ENCODE measurements at regions not wholly inside any gene's neighbourhood (a gene's known extent, or its start where the extent isn't known, plus 50 kb on each side); places are given as distances from the start of the nearest gene placed in this dataset.

DNA sequence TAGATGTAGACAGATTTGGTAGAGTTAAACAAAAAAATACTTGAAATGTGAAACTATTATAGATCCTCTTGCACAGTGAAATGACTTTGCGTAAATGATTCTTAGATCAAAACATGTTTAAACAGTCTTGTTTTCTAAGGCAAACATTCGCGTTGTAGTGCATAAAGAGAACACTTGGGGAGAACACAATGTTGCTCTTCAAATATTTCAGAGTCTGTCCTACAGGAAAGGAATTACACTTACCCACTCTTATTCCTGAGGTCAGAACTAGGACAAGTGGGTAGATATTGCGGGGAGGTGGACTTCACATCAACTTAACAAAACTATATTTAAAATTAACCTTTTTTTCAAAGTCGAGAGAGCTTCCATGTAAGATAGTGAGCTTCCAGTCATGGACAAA lies 183.5 kb upstream of the PCSK2 start:
- intact Hi-C loops (cut with micrococcal nuclease; ENCODE audit: unreplicated experiment) = no loop called here
- no peaks in the 10 kb centered on the region for H3K79me2 ChIP-seq (ENCODE audit: insufficient read depth, low read depth, low read length)
- BruUV-seq (replicated peaks) = no TSS peak
- no peaks in the 10 kb centered on the region for H3K36me3 ChIP-seq (ENCODE audit: insufficient read depth, low read length)
- no peak for TF ChIP-seq EZH2phosphoT487 (IDR thresholded peaks at IDR 0.05; ENCODE audit: borderline replicate concordance, low read depth, low read length)
- TF ChIP-seq, protein P1, sequence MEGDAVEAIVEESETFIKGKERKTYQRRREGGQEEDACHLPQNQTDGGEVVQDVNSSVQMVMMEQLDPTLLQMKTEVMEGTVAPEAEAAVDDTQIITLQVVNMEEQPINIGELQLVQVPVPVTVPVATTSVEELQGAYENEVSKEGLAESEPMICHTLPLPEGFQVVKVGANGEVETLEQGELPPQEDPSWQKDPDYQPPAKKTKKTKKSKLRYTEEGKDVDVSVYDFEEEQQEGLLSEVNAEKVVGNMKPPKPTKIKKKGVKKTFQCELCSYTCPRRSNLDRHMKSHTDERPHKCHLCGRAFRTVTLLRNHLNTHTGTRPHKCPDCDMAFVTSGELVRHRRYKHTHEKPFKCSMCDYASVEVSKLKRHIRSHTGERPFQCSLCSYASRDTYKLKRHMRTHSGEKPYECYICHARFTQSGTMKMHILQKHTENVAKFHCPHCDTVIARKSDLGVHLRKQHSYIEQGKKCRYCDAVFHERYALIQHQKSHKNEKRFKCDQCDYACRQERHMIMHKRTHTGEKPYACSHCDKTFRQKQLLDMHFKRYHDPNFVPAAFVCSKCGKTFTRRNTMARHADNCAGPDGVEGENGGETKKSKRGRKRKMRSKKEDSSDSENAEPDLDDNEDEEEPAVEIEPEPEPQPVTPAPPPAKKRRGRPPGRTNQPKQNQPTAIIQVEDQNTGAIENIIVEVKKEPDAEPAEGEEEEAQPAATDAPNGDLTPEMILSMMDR (conservative IDR thresholded peaks at IDR 0.05; ENCODE audit: low read length) = no peak
- DNase-seq (ENCODE audit: low spot score) = no peak
- no peak overlapping the region for H2AFZ ChIP-seq (ENCODE audit: low read length)
- H3K9me3 ChIP-seq (ENCODE audit: low read length) = no peaks in the 10 kb centered on the region
- no peak overlapping the region for H3K4me2 ChIP-seq (ENCODE audit: low read length)
- no peak overlapping the region for H3K27ac ChIP-seq (ENCODE audit: low read depth, low read length, poor library complexity, severe bottlenecking)
- no peak overlapping the region for H3K4me3 ChIP-seq (ENCODE audit: low read depth, low read length, poor library complexity, severe bottlenecking)
- POLR2A ChIA-PET = no interaction called here
- CTCF ChIA-PET (ENCODE audit: unreplicated experiment) = no interaction called here
- no peaks in the 10 kb centered on the region for H3K9me2 ChIP-seq (ENCODE audit: insufficient read depth, low read length)
- no peaks in the 10 kb centered on the region for H3K4me1 ChIP-seq (ENCODE audit: insufficient read depth, low read length, poor library complexity, severe bottlenecking)
- no peaks in the 10 kb centered on the region for H4K20me1 ChIP-seq (ENCODE audit: insufficient read depth, low read length)

DNA sequence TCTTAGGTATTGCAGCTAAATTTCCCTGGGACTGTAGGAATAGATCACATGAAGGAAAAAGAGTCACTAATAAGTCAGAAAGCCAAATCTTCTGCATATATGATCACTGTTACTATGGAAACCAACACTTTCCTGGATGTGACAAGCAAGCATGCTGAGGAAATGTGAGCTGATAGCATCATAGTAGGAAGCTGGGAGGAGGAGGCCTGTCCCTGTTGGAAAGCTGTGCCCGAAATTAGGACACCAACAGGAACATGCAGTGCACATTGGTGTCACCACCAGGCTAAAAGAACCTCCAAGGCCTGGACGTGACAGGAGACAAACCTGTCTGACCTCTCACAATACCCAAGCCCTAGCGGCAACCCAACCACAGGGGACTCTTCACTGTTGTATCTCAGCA lies 181.9 kb upstream of the PCSK2 start:
- intact Hi-C loops (cut with micrococcal nuclease; ENCODE audit: unreplicated experiment) = no loop called here
- no peak overlapping the region for H3K27ac ChIP-seq (ENCODE audit: low read depth, low read length, poor library complexity, severe bottlenecking)

GRCh38 chr20:17059465-17059864 lies 167.4 kb upstream of the PCSK2 start:
- Histone ChIP-seq H3K9me2 (ENCODE audit: insufficient read depth, low read length) (no peaks in the 10 kb centered on the region), H3K79me2 (ENCODE audit: insufficient read depth, low read depth, low read length) (no peaks in the 10 kb centered on the region), H3K27ac (ENCODE audit: low read depth, low read length, poor library complexity, severe bottlenecking) (no peak overlapping the region), H3K36me3 (ENCODE audit: insufficient read depth, low read length) (no peaks in the 10 kb centered on the region), H3K4me2 (ENCODE audit: low read length) (no peak overlapping the region), H4K20me1 (ENCODE audit: insufficient read depth, low read length) (no peaks in the 10 kb centered on the region), H3K4me3 (ENCODE audit: low read depth, low read length, poor library complexity, severe bottlenecking) (no peak overlapping the region), H3K4me1 (ENCODE audit: insufficient read depth, low read length, poor library complexity, severe bottlenecking) (no peaks in the 10 kb centered on the region), H3K9me3 (ENCODE audit: low read length) (no peaks in the 10 kb centered on the region), H2AFZ (ENCODE audit: low read length) (no peak overlapping the region)
- BruUV-seq (replicated peaks) = no TSS peak
- no peak for TF ChIP-seq EZH2phosphoT487 (IDR thresholded peaks at IDR 0.05; ENCODE audit: borderline replicate concordance, low read depth, low read length)
- TF ChIP-seq, protein P1 (conservative IDR thresholded peaks at IDR 0.05; ENCODE audit: low read length) = no peak
- ChIA-PET CTCF (ENCODE audit: unreplicated experiment) (no interaction called here), POLR2A (no interaction called here)
- intact Hi-C loops (cut with micrococcal nuclease; ENCODE audit: unreplicated experiment) = no loop called here
- DNase-seq (ENCODE audit: low spot score) = no peak

More for the DNA sequence above, 181.9 kb upstream of the PCSK2 start:
- Histone ChIP-seq H2AFZ (ENCODE audit: low read length) (no peak overlapping the region), H3K4me3 (ENCODE audit: low read depth, low read length, poor library complexity, severe bottlenecking) (no peak overlapping the region), H3K4me2 (ENCODE audit: low read length) (no peak overlapping the region), H3K9me2 (ENCODE audit: insufficient read depth, low read length) (no peaks in the 10 kb centered on the region), H3K9me3 (ENCODE audit: low read length) (no peaks in the 10 kb centered on the region), H3K4me1 (ENCODE audit: insufficient read depth, low read length, poor library complexity, severe bottlenecking) (no peaks in the 10 kb centered on the region), H3K79me2 (ENCODE audit: insufficient read depth, low read depth, low read length) (no peaks in the 10 kb centered on the region), H3K36me3 (ENCODE audit: insufficient read depth, low read length) (no peaks in the 10 kb centered on the region), H4K20me1 (ENCODE audit: insufficient read depth, low read length) (no peaks in the 10 kb centered on the region)
- ChIA-PET POLR2A (no interaction called here), CTCF (ENCODE audit: unreplicated experiment) (no interaction called here)
- no peak for TF ChIP-seq EZH2phosphoT487 (IDR thresholded peaks at IDR 0.05; ENCODE audit: borderline replicate concordance, low read depth, low read length)
- TF ChIP-seq, protein P1 (conservative IDR thresholded peaks at IDR 0.05; ENCODE audit: low read length) = no peak
- DNase-seq (ENCODE audit: low spot score) = no peak
- no TSS peak for BruUV-seq (replicated peaks)

Data from OCI-LY7 (cell line).